ENCODE measurements at regions not wholly inside any gene's neighbourhood (a gene's known extent, or its start where the extent isn't known, plus 50 kb on each side); places are given as distances from the start of the nearest gene placed in this dataset.

GRCh38 chr1:37128091-37128490 is 93.8 kb upstream of the GRIK3 start:
- DNase-seq = no peak
- Histone ChIP-seq H3K4me1 (ENCODE audit: low read depth) (no peaks in the 10 kb centered on the region), H3K4me3 (no peak overlapping the region), H3K36me3 (ENCODE audit: low read depth) (no peaks in the 10 kb centered on the region), H3K9me3 (no peaks in the 10 kb centered on the region)
- no peak for TF ChIP-seq CTCF (IDR thresholded peaks at IDR 0.05)
- no peak for ATAC-seq
- intact Hi-C loops (cut with DNase I, micrococcal nuclease) = no loop called here

- TF ChIP-seq CTCF (IDR thresholded peaks at IDR 0.05) = no peak
- Histone ChIP-seq H3K4me3 (no peak overlapping the region), H3K4me1 (ENCODE audit: low read depth) (no peaks in the 10 kb centered on the region), H3K9me3 (no peaks in the 10 kb centered on the region), H3K36me3 (ENCODE audit: low read depth) (no peaks in the 10 kb centered on the region)
- intact Hi-C loops (cut with DNase I, micrococcal nuclease) = no loop called here
- no peak for ATAC-seq
- no peak for DNase-seq
Observed at GRCh38 chr1:37130221-37130948, 96.1 kb upstream of the GRIK3 start.

GRCh38 chr1:37131281-37131680 is 97.0 kb upstream of the GRIK3 start:
- Histone ChIP-seq H3K4me3 (no peak overlapping the region), H3K4me1 (ENCODE audit: low read depth) (no peaks in the 10 kb centered on the region), H3K36me3 (ENCODE audit: low read depth) (no peaks in the 10 kb centered on the region), H3K9me3 (no peaks in the 10 kb centered on the region)
- ATAC-seq = no peak
- intact Hi-C loops (cut with DNase I, micrococcal nuclease) = no loop called here
- DNase-seq = no peak
- TF ChIP-seq CTCF (IDR thresholded peaks at IDR 0.05) = no peak

- no peaks in the 10 kb centered on the region for H3K9me3 ChIP-seq
- no peaks in the 10 kb centered on the region for H3K4me1 ChIP-seq (ENCODE audit: low read depth)
- DNase-seq (no peak), ATAC-seq (no peak)
- TF ChIP-seq CTCF (IDR thresholded peaks at IDR 0.05) = no peak
- no peaks in the 10 kb centered on the region for H3K36me3 ChIP-seq (ENCODE audit: low read depth)
- no peak overlapping the region for H3K4me3 ChIP-seq
- intact Hi-C loops (cut with DNase I, micrococcal nuclease) = no loop called here
Observed at GRCh38 chr1:37133276-37134145, 99.2 kb upstream of the GRIK3 start.

- no peak for ATAC-seq
- no peaks in the 10 kb centered on the region for H3K4me1 ChIP-seq (ENCODE audit: low read depth)
- no peaks in the 10 kb centered on the region for H3K9me3 ChIP-seq
- TF ChIP-seq CTCF (IDR thresholded peaks at IDR 0.05) = no peak
- intact Hi-C loops (cut with DNase I, micrococcal nuclease) = no loop called here
- H3K36me3 ChIP-seq (ENCODE audit: low read depth) = no peaks in the 10 kb centered on the region
- H3K4me3 ChIP-seq = no peak overlapping the region
- no peak for DNase-seq
Observed at GRCh38 chr1:37134599-37134998, 100.3 kb upstream of the GRIK3 start.

All from mucosa of descending colon (tissue), 3 donors.